GM23338 (cell line): ENCODE measurements at regions not wholly inside any gene's neighbourhood (a gene's known extent, or its start where the extent isn't known, plus 50 kb on each side); places are given as distances from the start of the nearest gene placed in this dataset.

Source experiments
- ATAC-seq: fragments of 200-7000 bp; cut with Tn5 transposase; 3 replicates; pipeline ENCODE4 v1.9.1; 2020
- DNase-seq: peaks from one replicate; pipeline ENCODE4 v3.0.0-alpha.2; 2015; ENCODE audit warnings: low spot score
- H2AFZ ChIP-seq: fragments of 200-600 bp; sonication (generic); 2 replicates; pipeline ENCODE4 v1.8.0; 2016; ENCODE audit warnings: antibody characterized with exemption, mild to moderate bottlenecking, moderate library complexity
- H3F3A ChIP-seq: fragments of 200-600 bp; sonication (generic); replicated peaks from 2 replicates; pipeline ENCODE4 v1.8.0; 2017; ENCODE audit warnings: antibody characterized with exemption, mixed run types, low read depth
- H3K27ac ChIP-seq: fragments of 200-600 bp; sonication (generic); 2 replicates; pipeline ENCODE4 v1.6.1; 2016; ENCODE audit warnings: low read depth
- H3K27me3 ChIP-seq: fragments of 200-600 bp; sonication (generic); 2 replicates; pipeline ENCODE4 v1.8.0; 2016; ENCODE audit warnings: mild to moderate bottlenecking, mixed run types, moderate library complexity; ENCODE audit not compliant: insufficient read depth
- H3K36me3 ChIP-seq: fragments of 200-600 bp; sonication (generic); 2 replicates; pipeline ENCODE4 v1.8.0; 2016; ENCODE audit warnings: mild to moderate bottlenecking; ENCODE audit not compliant: insufficient read depth
- H3K4me1 ChIP-seq: fragments of 200-600 bp; sonication (generic); 2 replicates; pipeline ENCODE4 v1.8.0; 2016; ENCODE audit warnings: mild to moderate bottlenecking, moderate library complexity; ENCODE audit not compliant: insufficient read depth
- H3K4me2 ChIP-seq: fragments of 200-600 bp; sonication (generic); 2 replicates; pipeline ENCODE4 v1.7.1; 2017; ENCODE audit warnings: mixed run types
- H3K4me3 ChIP-seq: fragments of 200-600 bp; sonication (generic); 2 replicates; pipeline ENCODE4 v1.6.1; 2016; ENCODE audit warnings: mixed run types
- H3K79me2 ChIP-seq: fragments of 200-600 bp; sonication (generic); replicated peaks from 2 replicates; pipeline ENCODE4 v1.8.0; 2017; ENCODE audit warnings: mild to moderate bottlenecking; ENCODE audit not compliant: insufficient read depth
- H3K9me2 ChIP-seq: fragments of 200-600 bp; sonication (generic); 2 replicates; pipeline ENCODE4 v1.8.0; 2017; ENCODE audit not compliant: insufficient read depth
- H4K20me1 ChIP-seq: fragments of 200-600 bp; sonication (generic); replicated peaks from 2 replicates; pipeline ENCODE4 v1.8.0; 2017; ENCODE audit warnings: mild to moderate bottlenecking; ENCODE audit not compliant: insufficient read depth
- H3K27ac Mint-ChIP-seq: 2 replicates; pipeline ENCODE4 v1.8.0; 2020; ENCODE audit warnings: inconsistent platforms, mild to moderate bottlenecking, moderate library complexity, mixed read lengths
- H3K27me3 Mint-ChIP-seq: 3 replicates; pipeline ENCODE4 v1.8.0; 2022; ENCODE audit warnings: low read depth, mild to moderate bottlenecking, moderate library complexity, mixed read lengths, inconsistent platforms; ENCODE audit not compliant: insufficient read depth, poor library complexity
- H3K36me3 Mint-ChIP-seq: 3 replicates; pipeline ENCODE4 v1.8.0; 2021; ENCODE audit warnings: low read depth, mild to moderate bottlenecking, inconsistent platforms, moderate library complexity, mixed read lengths
- H3K4me1 Mint-ChIP-seq: 3 replicates; pipeline ENCODE4 v1.8.0; 2020; ENCODE audit warnings: mild to moderate bottlenecking, inconsistent platforms, mixed read lengths
- H3K4me3 Mint-ChIP-seq: 3 replicates; pipeline ENCODE4 v1.8.0; 2021; ENCODE audit warnings: moderate library complexity, mild to moderate bottlenecking, inconsistent platforms, mixed read lengths
- H3K9me3 Mint-ChIP-seq: 3 replicates; pipeline ENCODE4 v1.8.0; 2020; ENCODE audit warnings: moderate library complexity, mild to moderate bottlenecking, inconsistent platforms, mixed read lengths
- CREB1 ChIP-seq: fragments of 250-450 bp; sonication (Bioruptor Pico); IDR thresholded peaks from 2 replicates; pipeline ENCODE4 v1.5.0; 2020; ENCODE audit warnings: low read depth, mild to moderate bottlenecking, moderate library complexity
- EZH2 ChIP-seq: fragments of 200-600 bp; sonication (generic); IDR thresholded peaks from one replicate; pipeline ENCODE4 v1.8.0; 2017; ENCODE audit warnings: antibody characterized with exemption, mild to moderate bottlenecking, low read depth; ENCODE audit not compliant: unreplicated experiment
- EZH2phosphoT487 ChIP-seq: fragments of 200-600 bp; sonication (generic); IDR thresholded peaks from one replicate; pipeline ENCODE4 v1.8.1; 2018; ENCODE audit warnings: antibody characterized with exemption; ENCODE audit not compliant: unreplicated experiment
- JUNB ChIP-seq: IDR thresholded peaks from one replicate; pipeline ENCODE4 v1.6.1; 2016; ENCODE audit warnings: antibody characterized with exemption; ENCODE audit not compliant: unreplicated experiment
- NANOG ChIP-seq: IDR thresholded peaks from 2 replicates; pipeline ENCODE4 v1.6.1; 2016; ENCODE audit warnings: antibody characterized with exemption, borderline replicate concordance
- POLR2AphosphoS5 ChIP-seq: IDR thresholded peaks from 2 replicates; pipeline ENCODE4 v1.6.1; 2016; ENCODE audit warnings: antibody characterized with exemption, low read depth
- STAT1 ChIP-seq: IDR thresholded peaks from one replicate; pipeline ENCODE4 v1.6.1; 2016; ENCODE audit warnings: antibody characterized with exemption; ENCODE audit not compliant: unreplicated experiment
- ZNF114 ChIP-seq: fragments of 250-450 bp; sonication (Bioruptor Pico); IDR thresholded peaks from 2 replicates; pipeline ENCODE4 v1.5.0; 2020; ENCODE audit warnings: mild to moderate bottlenecking, moderate library complexity
- ZNF331 ChIP-seq: fragments of 250-450 bp; sonication (Bioruptor Pico); IDR thresholded peaks from 2 replicates; pipeline ENCODE4 v1.5.0; 2020; ENCODE audit warnings: low read depth, mild to moderate bottlenecking, moderate library complexity
- TF ChIP-seq, protein P1 (sequence below): IDR thresholded peaks from 2 replicates; pipeline ENCODE4 v1.6.1; 2016; ENCODE audit warnings: antibody characterized with exemption
- TF ChIP-seq, protein P2 (sequence below): fragments of 250-450 bp; sonication (Bioruptor Pico); IDR thresholded peaks from 2 replicates; pipeline ENCODE4 v1.5.0; 2020; ENCODE audit warnings: mild to moderate bottlenecking, moderate library complexity
- TF ChIP-seq, protein P3 (sequence below): IDR thresholded peaks from one replicate; pipeline ENCODE4 v1.6.1; 2018; ENCODE audit warnings: antibody characterized with exemption; ENCODE audit not compliant: unreplicated experiment
- TF ChIP-seq, protein P4 (sequence below), 2 experiments: fragments of 200-600 bp in 1 of 2; sonication (generic) in 1 of 2; conservative IDR thresholded peaks; 2 replicates each; pipeline versions ENCODE4 v1.5.1 to v1.6.1; 2016 to 2017; ENCODE audit warnings: antibody characterized with exemption in 2 of 2, low read depth in 2 of 2, mild to moderate bottlenecking in 2 of 2, moderate library complexity in 1 of 2

DNA sequence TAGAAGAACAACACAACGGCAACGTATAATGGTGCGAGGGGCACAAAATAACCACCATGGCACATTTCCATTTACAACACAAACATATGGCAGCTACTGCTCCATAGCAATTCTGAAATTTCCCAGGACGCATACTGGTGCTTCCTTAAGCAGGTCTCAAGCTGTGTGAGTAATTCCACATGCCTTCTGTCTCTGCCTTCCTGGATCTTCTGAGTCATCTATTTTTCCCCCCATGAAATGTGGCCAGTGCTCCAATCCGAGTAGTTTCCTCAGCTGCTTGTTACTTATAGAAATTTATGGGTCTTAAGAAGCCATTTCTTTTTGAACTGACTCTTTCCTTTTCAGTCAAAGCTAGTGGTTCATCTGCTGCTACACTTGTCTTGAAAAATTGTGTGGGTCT is 256.6 kb upstream of the KLF6 start:
- Mint-ChIP-seq H3K9me3 (peaks cover 22% of the 10 kb centered on the region), H3K4me1 (no peaks in the 10 kb centered on the region), H3K27ac (no peak overlapping the region), H3K4me3 (no peak overlapping the region), H3K36me3 (peaks cover 18% of the 10 kb centered on the region; the same call in 2 of the 3 replicates), H3K27me3 (no peaks in the 10 kb centered on the region)
- ATAC-seq, result no peak
- no peaks in the 10 kb centered on the region for H3K27me3 ChIP-seq
- no peaks in the 10 kb centered on the region for H3K36me3 ChIP-seq
- H3K27ac ChIP-seq, result no peak overlapping the region
- H3K79me2 ChIP-seq, result no peaks in the 10 kb centered on the region
- H3K4me2 ChIP-seq, result no peak overlapping the region
- DNase-seq, result no peak
- H3K9me2 ChIP-seq, result no peaks in the 10 kb centered on the region
- no peak overlapping the region for H3K4me3 ChIP-seq
- no peaks in the 10 kb centered on the region for H3K4me1 ChIP-seq
- no peaks in the 10 kb centered on the region for H4K20me1 ChIP-seq
- H2AFZ ChIP-seq, result no peak overlapping the region
- H3F3A ChIP-seq, result no peaks in the 10 kb centered on the region
- TF ChIP-seq, protein P1, sequence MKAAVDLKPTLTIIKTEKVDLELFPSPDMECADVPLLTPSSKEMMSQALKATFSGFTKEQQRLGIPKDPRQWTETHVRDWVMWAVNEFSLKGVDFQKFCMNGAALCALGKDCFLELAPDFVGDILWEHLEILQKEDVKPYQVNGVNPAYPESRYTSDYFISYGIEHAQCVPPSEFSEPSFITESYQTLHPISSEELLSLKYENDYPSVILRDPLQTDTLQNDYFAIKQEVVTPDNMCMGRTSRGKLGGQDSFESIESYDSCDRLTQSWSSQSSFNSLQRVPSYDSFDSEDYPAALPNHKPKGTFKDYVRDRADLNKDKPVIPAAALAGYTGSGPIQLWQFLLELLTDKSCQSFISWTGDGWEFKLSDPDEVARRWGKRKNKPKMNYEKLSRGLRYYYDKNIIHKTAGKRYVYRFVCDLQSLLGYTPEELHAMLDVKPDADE, result no peak
- no peak for TF ChIP-seq CREB1
- TF ChIP-seq, protein P2, sequence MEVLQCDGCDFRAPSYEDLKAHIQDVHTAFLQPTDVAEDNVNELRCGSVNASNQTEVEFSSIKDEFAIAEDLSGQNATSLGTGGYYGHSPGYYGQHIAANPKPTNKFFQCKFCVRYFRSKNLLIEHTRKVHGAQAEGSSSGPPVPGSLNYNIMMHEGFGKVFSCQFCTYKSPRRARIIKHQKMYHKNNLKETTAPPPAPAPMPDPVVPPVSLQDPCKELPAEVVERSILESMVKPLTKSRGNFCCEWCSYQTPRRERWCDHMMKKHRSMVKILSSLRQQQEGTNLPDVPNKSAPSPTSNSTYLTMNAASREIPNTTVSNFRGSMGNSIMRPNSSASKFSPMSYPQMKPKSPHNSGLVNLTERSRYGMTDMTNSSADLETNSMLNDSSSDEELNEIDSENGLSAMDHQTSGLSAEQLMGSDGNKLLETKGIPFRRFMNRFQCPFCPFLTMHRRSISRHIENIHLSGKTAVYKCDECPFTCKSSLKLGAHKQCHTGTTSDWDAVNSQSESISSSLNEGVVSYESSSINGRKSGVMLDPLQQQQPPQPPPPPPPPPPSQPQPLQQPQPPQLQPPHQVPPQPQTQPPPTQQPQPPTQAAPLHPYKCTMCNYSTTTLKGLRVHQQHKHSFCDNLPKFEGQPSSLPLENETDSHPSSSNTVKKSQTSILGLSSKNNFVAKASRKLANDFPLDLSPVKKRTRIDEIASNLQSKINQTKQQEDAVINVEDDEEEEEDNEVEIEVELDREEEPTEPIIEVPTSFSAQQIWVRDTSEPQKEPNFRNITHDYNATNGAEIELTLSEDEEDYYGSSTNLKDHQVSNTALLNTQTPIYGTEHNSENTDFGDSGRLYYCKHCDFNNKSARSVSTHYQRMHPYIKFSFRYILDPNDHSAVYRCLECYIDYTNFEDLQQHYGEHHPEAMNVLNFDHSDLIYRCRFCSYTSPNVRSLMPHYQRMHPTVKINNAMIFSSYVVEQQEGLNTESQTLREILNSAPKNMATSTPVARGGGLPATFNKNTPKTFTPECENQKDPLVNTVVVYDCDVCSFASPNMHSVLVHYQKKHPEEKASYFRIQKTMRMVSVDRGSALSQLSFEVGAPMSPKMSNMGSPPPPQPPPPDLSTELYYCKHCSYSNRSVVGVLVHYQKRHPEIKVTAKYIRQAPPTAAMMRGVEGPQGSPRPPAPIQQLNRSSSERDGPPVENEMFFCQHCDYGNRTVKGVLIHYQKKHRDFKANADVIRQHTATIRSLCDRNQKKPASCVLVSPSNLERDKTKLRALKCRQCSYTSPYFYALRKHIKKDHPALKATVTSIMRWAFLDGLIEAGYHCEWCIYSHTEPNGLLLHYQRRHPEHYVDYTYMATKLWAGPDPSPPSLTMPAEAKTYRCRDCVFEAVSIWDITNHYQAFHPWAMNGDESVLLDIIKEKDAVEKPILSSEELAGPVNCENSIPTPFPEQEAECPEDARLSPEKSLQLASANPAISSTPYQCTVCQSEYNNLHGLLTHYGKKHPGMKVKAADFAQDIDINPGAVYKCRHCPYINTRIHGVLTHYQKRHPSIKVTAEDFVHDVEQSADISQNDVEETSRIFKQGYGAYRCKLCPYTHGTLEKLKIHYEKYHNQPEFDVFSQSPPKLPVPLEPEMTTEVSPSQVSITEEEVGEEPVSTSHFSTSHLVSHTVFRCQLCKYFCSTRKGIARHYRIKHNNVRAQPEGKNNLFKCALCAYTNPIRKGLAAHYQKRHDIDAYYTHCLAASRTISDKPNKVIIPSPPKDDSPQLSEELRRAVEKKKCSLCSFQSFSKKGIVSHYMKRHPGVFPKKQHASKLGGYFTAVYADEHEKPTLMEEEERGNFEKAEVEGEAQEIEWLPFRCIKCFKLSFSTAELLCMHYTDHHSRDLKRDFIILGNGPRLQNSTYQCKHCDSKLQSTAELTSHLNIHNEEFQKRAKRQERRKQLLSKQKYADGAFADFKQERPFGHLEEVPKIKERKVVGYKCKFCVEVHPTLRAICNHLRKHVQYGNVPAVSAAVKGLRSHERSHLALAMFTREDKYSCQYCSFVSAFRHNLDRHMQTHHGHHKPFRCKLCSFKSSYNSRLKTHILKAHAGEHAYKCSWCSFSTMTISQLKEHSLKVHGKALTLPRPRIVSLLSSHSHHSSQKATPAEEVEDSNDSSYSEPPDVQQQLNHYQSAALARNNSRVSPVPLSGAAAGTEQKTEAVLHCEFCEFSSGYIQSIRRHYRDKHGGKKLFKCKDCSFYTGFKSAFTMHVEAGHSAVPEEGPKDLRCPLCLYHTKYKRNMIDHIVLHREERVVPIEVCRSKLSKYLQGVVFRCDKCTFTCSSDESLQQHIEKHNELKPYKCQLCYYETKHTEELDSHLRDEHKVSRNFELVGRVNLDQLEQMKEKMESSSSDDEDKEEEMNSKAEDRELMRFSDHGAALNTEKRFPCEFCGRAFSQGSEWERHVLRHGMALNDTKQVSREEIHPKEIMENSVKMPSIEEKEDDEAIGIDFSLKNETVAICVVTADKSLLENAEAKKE, result no peak
- TF ChIP-seq, protein P3, sequence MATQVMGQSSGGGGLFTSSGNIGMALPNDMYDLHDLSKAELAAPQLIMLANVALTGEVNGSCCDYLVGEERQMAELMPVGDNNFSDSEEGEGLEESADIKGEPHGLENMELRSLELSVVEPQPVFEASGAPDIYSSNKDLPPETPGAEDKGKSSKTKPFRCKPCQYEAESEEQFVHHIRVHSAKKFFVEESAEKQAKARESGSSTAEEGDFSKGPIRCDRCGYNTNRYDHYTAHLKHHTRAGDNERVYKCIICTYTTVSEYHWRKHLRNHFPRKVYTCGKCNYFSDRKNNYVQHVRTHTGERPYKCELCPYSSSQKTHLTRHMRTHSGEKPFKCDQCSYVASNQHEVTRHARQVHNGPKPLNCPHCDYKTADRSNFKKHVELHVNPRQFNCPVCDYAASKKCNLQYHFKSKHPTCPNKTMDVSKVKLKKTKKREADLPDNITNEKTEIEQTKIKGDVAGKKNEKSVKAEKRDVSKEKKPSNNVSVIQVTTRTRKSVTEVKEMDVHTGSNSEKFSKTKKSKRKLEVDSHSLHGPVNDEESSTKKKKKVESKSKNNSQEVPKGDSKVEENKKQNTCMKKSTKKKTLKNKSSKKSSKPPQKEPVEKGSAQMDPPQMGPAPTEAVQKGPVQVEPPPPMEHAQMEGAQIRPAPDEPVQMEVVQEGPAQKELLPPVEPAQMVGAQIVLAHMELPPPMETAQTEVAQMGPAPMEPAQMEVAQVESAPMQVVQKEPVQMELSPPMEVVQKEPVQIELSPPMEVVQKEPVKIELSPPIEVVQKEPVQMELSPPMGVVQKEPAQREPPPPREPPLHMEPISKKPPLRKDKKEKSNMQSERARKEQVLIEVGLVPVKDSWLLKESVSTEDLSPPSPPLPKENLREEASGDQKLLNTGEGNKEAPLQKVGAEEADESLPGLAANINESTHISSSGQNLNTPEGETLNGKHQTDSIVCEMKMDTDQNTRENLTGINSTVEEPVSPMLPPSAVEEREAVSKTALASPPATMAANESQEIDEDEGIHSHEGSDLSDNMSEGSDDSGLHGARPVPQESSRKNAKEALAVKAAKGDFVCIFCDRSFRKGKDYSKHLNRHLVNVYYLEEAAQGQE, result no peak
- TF ChIP-seq EZH2, result no peak
- no peak for TF ChIP-seq POLR2AphosphoS5
- TF ChIP-seq JUNB, result no peak
- no peak for TF ChIP-seq ZNF331
- TF ChIP-seq EZH2phosphoT487, result no peak
- TF ChIP-seq NANOG, result no peak
- TF ChIP-seq STAT1, result no peak
- TF ChIP-seq, protein P4, sequence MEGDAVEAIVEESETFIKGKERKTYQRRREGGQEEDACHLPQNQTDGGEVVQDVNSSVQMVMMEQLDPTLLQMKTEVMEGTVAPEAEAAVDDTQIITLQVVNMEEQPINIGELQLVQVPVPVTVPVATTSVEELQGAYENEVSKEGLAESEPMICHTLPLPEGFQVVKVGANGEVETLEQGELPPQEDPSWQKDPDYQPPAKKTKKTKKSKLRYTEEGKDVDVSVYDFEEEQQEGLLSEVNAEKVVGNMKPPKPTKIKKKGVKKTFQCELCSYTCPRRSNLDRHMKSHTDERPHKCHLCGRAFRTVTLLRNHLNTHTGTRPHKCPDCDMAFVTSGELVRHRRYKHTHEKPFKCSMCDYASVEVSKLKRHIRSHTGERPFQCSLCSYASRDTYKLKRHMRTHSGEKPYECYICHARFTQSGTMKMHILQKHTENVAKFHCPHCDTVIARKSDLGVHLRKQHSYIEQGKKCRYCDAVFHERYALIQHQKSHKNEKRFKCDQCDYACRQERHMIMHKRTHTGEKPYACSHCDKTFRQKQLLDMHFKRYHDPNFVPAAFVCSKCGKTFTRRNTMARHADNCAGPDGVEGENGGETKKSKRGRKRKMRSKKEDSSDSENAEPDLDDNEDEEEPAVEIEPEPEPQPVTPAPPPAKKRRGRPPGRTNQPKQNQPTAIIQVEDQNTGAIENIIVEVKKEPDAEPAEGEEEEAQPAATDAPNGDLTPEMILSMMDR (conservative IDR thresholded peaks at IDR 0.05; ENCODE audit: low read depth in 2 of 2), result no peak
- TF ChIP-seq ZNF114 (CRISPR knock-in tag), result no peak
